Retinal pigment epithelial cell (primary cell): ENCODE measurements at regions not wholly inside any gene's neighbourhood (a gene's known extent, or its start where the extent isn't known, plus 50 kb on each side); places are given as distances from the start of the nearest gene placed in this dataset.
"Not testable (repeated sequence)": the region's sequence is repeated elsewhere in the genome, so short reads cannot be mapped to it uniquely, and the experiment has no call there.

Experiments
- DNase-seq: peaks from one replicate; pipeline ENCODE4 v3.0.0-alpha.2; 2010; ENCODE audit warnings: low read depth
- H3K4me3 ChIP-seq: 2 replicates; pipeline ENCODE4 v1.5.1; 2011; ENCODE audit warnings: mild to moderate bottlenecking, low read length, control low read depth, moderate library complexity
- TF ChIP-seq, protein P1 (sequence below): conservative IDR thresholded peaks from 2 replicates; pipeline ENCODE4 v1.5.1; 2011; ENCODE audit warnings: low read depth, low read length, control low read depth, inconsistent platforms

DNA sequence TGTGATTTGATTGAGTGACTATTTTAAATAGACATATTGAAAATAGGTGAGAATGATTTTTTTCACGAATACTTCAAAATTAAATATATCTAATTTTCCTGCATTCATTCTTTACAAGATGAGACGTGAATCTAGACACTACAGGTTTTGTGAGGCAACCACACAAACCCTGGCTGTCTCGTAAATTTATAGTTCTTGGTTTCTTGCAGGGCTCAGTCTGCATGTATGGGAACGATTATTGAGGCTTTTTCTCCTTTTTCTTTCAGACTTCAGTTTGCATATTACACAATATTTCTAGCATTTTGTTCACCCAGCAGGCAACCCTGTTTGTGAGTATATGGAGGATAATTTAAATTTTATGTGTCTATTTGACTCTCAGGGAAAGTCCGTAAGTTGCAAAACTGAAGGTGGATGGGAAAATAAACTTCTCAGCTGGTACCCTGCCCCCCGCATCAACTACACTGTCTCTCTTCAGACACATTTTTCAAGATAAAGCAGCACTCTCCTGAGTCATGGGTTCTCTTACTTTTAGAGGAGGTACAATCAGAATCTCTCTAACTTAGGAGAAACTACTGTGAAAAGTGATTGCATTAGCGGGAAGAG, 1349.3 kb downstream of the GRIK2 start:
- DNase-seq, result no peak
- TF ChIP-seq, protein P1, sequence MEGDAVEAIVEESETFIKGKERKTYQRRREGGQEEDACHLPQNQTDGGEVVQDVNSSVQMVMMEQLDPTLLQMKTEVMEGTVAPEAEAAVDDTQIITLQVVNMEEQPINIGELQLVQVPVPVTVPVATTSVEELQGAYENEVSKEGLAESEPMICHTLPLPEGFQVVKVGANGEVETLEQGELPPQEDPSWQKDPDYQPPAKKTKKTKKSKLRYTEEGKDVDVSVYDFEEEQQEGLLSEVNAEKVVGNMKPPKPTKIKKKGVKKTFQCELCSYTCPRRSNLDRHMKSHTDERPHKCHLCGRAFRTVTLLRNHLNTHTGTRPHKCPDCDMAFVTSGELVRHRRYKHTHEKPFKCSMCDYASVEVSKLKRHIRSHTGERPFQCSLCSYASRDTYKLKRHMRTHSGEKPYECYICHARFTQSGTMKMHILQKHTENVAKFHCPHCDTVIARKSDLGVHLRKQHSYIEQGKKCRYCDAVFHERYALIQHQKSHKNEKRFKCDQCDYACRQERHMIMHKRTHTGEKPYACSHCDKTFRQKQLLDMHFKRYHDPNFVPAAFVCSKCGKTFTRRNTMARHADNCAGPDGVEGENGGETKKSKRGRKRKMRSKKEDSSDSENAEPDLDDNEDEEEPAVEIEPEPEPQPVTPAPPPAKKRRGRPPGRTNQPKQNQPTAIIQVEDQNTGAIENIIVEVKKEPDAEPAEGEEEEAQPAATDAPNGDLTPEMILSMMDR, result no peak
- no peak overlapping the region for H3K4me3 ChIP-seq

DNA sequence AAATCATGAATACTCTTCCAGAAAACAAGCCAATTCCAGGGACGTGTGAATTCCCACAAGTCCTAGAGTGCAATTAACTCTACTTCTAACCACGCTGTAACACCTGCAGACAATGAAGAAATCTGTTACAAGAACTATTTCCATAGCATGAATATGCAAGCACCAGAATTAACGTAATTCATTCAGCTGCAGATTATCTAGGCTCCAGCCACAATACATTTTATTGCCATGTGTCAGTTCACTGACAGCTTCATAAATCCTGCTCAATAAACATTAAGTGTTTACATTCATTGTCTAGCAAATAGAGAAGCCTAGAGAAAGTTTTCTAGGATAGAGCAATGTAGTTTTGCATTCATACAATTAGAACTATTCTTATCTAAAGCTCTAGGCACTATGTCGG, 1348.5 kb downstream of the GRIK2 start:
- H3K4me3 ChIP-seq, result no peak overlapping the region
- no peak for DNase-seq
- TF ChIP-seq, protein P1, result no peak

DNA sequence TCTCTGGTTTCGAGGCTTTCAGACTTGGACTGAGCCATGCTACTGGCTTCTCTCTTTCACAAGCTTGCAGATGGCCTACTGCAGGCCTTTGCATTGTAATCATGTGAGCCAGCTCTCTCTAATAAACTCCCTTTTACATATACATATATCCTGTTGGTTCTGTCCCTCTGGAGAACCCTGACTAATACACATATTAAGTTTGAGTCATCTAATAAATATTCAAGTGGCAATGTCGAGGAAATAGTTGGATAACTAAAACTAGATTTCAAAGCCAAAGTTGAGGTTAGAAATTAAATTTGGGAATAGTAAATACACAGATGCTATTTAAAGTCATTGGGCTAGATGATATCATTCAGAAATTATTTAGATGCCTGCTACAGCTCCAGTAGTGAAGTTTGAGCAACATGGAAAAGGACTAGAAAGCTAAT, 1343.4 kb downstream of the GRIK2 start:
- TF ChIP-seq, protein P1, result no peak
- peak; percentile 33 for DNase-seq
- H3K4me3 ChIP-seq, result no peak overlapping the region

DNA sequence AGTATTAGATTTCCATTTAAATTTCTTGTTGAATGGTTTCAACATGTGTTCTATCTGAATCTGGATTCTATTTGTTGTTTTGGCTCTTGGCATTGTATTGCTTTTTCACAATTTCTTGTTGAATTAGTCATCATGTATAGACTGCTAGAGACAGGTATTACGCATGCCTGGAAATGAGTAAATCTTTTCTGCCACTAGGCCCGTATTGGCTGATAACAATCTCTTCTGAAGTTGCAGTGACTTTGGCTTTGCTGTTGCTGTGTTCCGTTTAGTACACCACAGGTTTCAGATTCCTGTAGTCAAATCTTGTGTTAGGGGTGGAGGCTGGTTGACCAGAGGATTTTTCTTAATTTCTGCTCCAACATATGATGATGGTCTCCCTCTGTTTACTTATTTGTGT, 1339.4 kb downstream of the GRIK2 start:
- DNase-seq, result peak; percentile 39
- TF ChIP-seq, protein P1, result no peak
- no peak overlapping the region for H3K4me3 ChIP-seq

DNA sequence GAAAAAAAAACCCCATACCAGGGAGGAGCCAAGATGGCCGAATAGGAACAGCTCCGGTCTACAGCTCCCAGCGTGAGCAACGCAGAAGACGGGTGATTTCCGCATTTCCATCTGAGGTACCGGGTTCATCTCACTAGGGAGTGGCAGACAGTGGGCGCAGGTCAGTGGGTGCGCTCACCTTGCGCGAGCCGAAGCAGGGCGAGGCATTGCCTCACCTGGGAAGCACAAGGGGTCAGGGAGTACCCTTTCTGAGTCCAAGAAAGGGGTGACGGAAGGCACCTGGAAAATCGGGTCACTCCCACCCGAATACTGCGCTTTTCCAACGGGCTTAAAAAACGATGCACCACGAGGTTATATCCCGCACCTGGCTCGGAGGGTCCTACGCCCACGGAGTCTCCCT, 1328.6 kb downstream of the GRIK2 start:
- H3K4me3 ChIP-seq, DNase-seq: not testable (repeated sequence)

DNA sequence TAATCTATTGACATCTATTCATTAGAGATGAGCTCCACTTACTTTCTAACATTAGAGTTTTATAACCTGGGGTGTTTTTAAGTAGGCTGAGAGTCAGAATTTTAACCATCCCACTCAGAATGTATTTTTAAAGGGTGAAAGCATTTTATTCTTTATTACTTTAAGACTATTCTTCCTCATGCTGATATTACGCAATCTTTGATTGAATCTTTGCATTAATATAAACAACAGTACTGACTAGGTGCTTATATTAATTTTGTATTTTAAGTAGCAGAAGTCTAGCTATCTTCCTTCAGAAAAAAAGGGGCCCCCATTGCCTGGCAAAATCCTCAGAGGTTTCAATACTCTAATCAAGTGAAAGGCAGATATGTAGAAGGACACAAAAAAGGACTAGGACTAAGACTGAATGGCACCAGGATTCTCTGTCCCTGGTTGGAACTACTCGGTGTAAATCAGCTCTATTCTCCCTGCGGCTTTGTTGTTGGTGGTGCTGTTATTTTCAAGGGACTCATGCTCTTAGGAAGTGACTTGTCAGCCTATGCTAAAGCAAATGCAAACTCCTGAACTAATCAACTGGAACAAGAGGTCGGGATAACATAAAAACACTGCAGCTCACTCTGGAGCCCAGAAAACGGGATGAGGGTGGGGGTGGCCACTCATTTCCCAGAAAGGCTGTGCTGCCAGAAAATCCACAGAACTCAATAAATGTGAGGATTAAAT, 1324.4 kb downstream of the GRIK2 start:
- TF ChIP-seq, protein P1, result no peak
- H3K4me3 ChIP-seq, result no peak overlapping the region
- DNase-seq, result no peak

DNA sequence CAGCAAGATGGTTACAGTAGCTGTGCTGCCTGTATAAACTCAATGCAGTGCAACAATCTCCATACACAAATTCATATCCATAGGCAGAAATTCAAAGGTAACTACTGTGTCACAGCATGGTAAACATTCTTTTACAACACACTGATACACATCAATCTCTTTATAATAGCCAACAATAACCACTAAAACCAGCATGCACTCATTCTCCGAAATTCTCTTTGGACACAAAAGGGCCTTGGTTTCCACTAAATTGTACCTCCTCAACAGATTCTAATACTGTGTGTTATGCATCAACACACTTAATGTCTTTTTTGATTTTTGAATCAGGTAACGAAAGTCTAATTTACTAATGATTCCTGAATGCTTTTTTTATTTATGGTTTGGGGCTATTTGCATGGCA, 1323.7 kb downstream of the GRIK2 start:
- TF ChIP-seq, protein P1, result no peak
- no peak overlapping the region for H3K4me3 ChIP-seq
- no peak for DNase-seq
